ENCODE measurements at regions not wholly inside any gene's neighbourhood (a gene's known extent, or its start where the extent isn't known, plus 50 kb on each side); places are given as distances from the start of the nearest gene placed in this dataset.

- no peak for TF ChIP-seq POLR2A (IDR thresholded peaks at IDR 0.05)
- TF ChIP-seq CTCF (IDR thresholded peaks at IDR 0.05) = no peak
These were observed 441.1 kb downstream of the FGF9 start for GRCh38 chr13:22111961-22112360.

Data from testis (tissue), 2 donors.